K562 (cell line): ENCODE measurements at regions not wholly inside any gene's neighbourhood (a gene's known extent, or its start where the extent isn't known, plus 50 kb on each side); places are given as distances from the start of the nearest gene placed in this dataset.
"Not testable (repeated sequence)": the region's sequence is repeated elsewhere in the genome, so short reads cannot be mapped to it uniquely, and the experiment has no call there.

Source experiments
- ATAC-seq: fragments of 200-7000 bp; cut with Tn5 transposase; 3 replicates; pipeline ENCODE4 v1.9.1; 2020; ENCODE audit warnings: moderate library complexity
- BruUV-seq: library from RNA; stranded (reverse); fragments of 400-500 nt; replicated peaks from 2 replicates; lab custom pipeline; 2021; lab: Mats Ljungman, UMichigan
- CTCF ChIA-PET: fragments of 300-600 bp; formaldehyde crosslinking; extraction: SDS; loops from one replicate; lab custom pipeline; 2021; ENCODE audit warnings: low intra/inter-chr PET ratio; lab: Yijun Ruan, JAX
- POLR2A ChIA-PET: fragments of 300-600, 350-650 bp; sonication (Branson Sonifier 250); formaldehyde crosslinking; extraction: SDS; loops from one replicate; lab custom pipeline; 2021; ENCODE audit warnings: antibody characterized with exemption, inconsistent platforms; lab: Yijun Ruan, JAX
- DNase-seq, 4 experiments: peaks; one replicate each; pipeline versions ENCODE4 v3.0.0 to v3.0.0-alpha.2; 2011 to 2018; ENCODE audit warnings: low spot score in 3 of 4, mixed read lengths in 3 of 4; ENCODE audit errors: extremely low read depth in 1 of 4
- FAIRE-seq: peaks from 2 replicates; lab custom pipeline; 2011; peaks lifted over from hg19 to GRCh38; lab: Jason Lieb, UNC
- H2AFZ ChIP-seq: 2 replicates; pipeline ENCODE4 v1.6.0; 2011; ENCODE audit warnings: low read depth, low read length, control low read depth, inconsistent platforms
- H3K27ac ChIP-seq: fragments of 200-600 bp; 3 replicates; pipeline ENCODE4 v1.8.0; 2011; ENCODE audit warnings: low read depth, mild to moderate bottlenecking, control low read depth, inconsistent platforms, low read length, moderate library complexity, mixed read lengths; ENCODE audit errors: extremely low read depth
- H3K27me3 ChIP-seq, 2 experiments: fragments of 300-600 bp in 1 of 2; 2 replicates in 1 of 2; 3 replicates in 1 of 2; pipeline versions ENCODE4 v1.6.0 to v1.8.0; 2011; ENCODE audit warnings: inconsistent platforms in 2 of 2, low read length in 2 of 2, mild to moderate bottlenecking in 1 of 2, mixed read lengths in 1 of 2, moderate library complexity in 1 of 2; ENCODE audit not compliant: control insufficient read depth in 2 of 2, insufficient read depth in 2 of 2
- H3K36me3 ChIP-seq: fragments of 300-600 bp; 3 replicates; pipeline ENCODE4 v1.8.0; 2011; ENCODE audit warnings: mild to moderate bottlenecking, low read length, inconsistent platforms; ENCODE audit not compliant: control insufficient read depth, insufficient read depth
- H3K4me1 ChIP-seq, 2 experiments: fragments of 200-600 bp in 1 of 2; replicated peaks in 1 of 2; 2 replicates in 1 of 2; 3 replicates in 1 of 2; pipeline versions ENCODE4 v1.5.1 to v1.8.0; 2011; ENCODE audit warnings: inconsistent platforms in 2 of 2, low read length in 2 of 2, mild to moderate bottlenecking in 1 of 2, mixed read lengths in 1 of 2, moderate library complexity in 1 of 2; ENCODE audit not compliant: control insufficient read depth in 2 of 2, insufficient read depth in 2 of 2
- H3K4me2 ChIP-seq: 2 replicates; pipeline ENCODE4 v1.6.1; 2011; ENCODE audit warnings: low read length, control low read depth, inconsistent platforms, mixed read lengths; ENCODE audit not compliant: insufficient read depth
- H3K4me3 ChIP-seq: fragments of 200-600 bp; sonication (generic), shearing (Covaris generic); 2 replicates; pipeline ENCODE4 v1.5.1; 2016; ENCODE audit warnings: control low read depth, inconsistent platforms
- H3K79me2 ChIP-seq: fragments of 200-600 bp; 3 replicates; pipeline ENCODE4 v1.8.0; 2011; ENCODE audit warnings: low read length, inconsistent platforms; ENCODE audit not compliant: control insufficient read depth, insufficient read depth
- H3K9ac ChIP-seq, 2 experiments: 2 replicates each; pipeline versions ENCODE4 v1.6.0 to v1.6.1; 2011; ENCODE audit warnings: low read depth in 2 of 2, low read length in 2 of 2, control low read depth in 1 of 2, inconsistent platforms in 1 of 2, mild to moderate bottlenecking in 1 of 2, mixed read lengths in 1 of 2; ENCODE audit not compliant: insufficient read depth in 1 of 2
- H3K9me1 ChIP-seq: one replicate; pipeline ENCODE4 v1.6.0; 2011; ENCODE audit warnings: inconsistent platforms, mild to moderate bottlenecking, low read length, moderate library complexity; ENCODE audit not compliant: control insufficient read depth, insufficient read depth
- H3K9me3 ChIP-seq: replicated peaks from 2 replicates; pipeline ENCODE4 v1.5.1; 2011; ENCODE audit warnings: low read depth, low read length, inconsistent platforms; ENCODE audit not compliant: control insufficient read depth, insufficient read depth
- H4K20me1 ChIP-seq: replicated peaks from 2 replicates; pipeline ENCODE4 v1.6.1; 2011; ENCODE audit warnings: low read length, inconsistent platforms, mixed read lengths; ENCODE audit not compliant: control insufficient read depth, insufficient read depth
- SMC3 ChIP-seq: conservative IDR thresholded peaks from 2 replicates; pipeline ENCODE4 v1.6.1; 2011; ENCODE audit warnings: low read depth, low read length, improper control_type of control experiment; ENCODE audit not compliant: insufficient read depth
- ZBTB33 ChIP-seq: sonication (generic); formaldehyde crosslinking; IDR thresholded peaks from 2 replicates; pipeline ENCODE4 v1.8.1; 2023; ENCODE audit warnings: mild to moderate bottlenecking, missing genetic modification reagents
- ZFP1 ChIP-seq: fragments of 450-650 bp; formaldehyde crosslinking; IDR thresholded peaks from 2 replicates; pipeline ENCODE4 v1.4.0; 2020; ENCODE audit warnings: mild to moderate bottlenecking, mixed read lengths
- ZNF253 ChIP-seq: fragments of 250-450 bp; sonication (Bioruptor Pico); conservative IDR thresholded peaks from 2 replicates; pipeline ENCODE4 v1.6.1; 2021; ENCODE audit warnings: mild to moderate bottlenecking
- WGBS: fragments of 100-300 bp; shearing (Covaris generic); methylation state at CpG from one replicate; pipeline ENCODE4 v1.1.6; 2016; ENCODE audit warnings: low coverage, mixed read lengths; ENCODE audit not compliant: insufficient coverage; ENCODE audit errors: missing lambda C conversion rate; 5-methylcytosine and 5-hydroxymethylcytosine counted together
- in situ Hi-C: fragments of 300-500 bp; cut with MboI; formaldehyde crosslinking; loops from 4 replicates; pipeline ENCODE4 v1.15.0; 2018; ENCODE audit warnings: inconsistent platforms, mixed read lengths
- intact Hi-C: fragments of 100-400 bp; cut with micrococcal nuclease; formaldehyde crosslinking; loops from 2 replicates; pipeline ENCODE4 v1.14.2; 2022
- TF ChIP-seq, protein P1 (sequence below): fragments of 450-650 bp; formaldehyde crosslinking; IDR thresholded peaks from 2 replicates; pipeline ENCODE4 v1.4.0; 2020; ENCODE audit warnings: mild to moderate bottlenecking, moderate library complexity
- TF ChIP-seq, protein P2 (sequence below): fragments of 250-450 bp; sonication (Bioruptor Pico); IDR thresholded peaks from 2 replicates; pipeline ENCODE4 v1.4.0; 2020

- no peaks in the 10 kb centered on the region for H3K36me3 ChIP-seq
- ATAC-seq (no peak), FAIRE-seq (no peak), DNase-seq (no peak)
- ChIA-PET CTCF (interaction anchor here (0.7 kb wide), 1 partner anchor 195 kb away, joined by 3 read pairs; no protein-coding TSS in a partner anchor), POLR2A (no interaction called here)
- no peaks in the 10 kb centered on the region for H3K9me3 ChIP-seq
- BruUV-seq: no TSS peak
- no peak overlapping the region for H2AFZ ChIP-seq
- no peak overlapping the region for H3K9ac ChIP-seq
- TF ChIP-seq ZNF253 (CRISPR knock-in tag): no peak
- TF ChIP-seq, protein P1, sequence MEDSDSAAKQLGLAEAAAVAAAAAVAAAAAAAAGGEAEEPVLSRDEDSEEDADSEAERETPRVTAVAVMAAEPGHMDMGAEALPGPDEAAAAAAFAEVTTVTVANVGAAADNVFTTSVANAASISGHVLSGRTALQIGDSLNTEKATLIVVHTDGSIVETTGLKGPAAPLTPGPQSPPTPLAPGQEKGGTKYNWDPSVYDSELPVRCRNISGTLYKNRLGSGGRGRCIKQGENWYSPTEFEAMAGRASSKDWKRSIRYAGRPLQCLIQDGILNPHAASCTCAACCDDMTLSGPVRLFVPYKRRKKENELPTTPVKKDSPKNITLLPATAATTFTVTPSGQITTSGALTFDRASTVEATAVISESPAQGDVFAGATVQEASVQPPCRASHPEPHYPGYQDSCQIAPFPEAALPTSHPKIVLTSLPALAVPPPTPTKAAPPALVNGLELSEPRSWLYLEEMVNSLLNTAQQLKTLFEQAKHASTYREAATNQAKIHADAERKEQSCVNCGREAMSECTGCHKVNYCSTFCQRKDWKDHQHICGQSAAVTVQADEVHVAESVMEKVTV (CRISPR knock-in tag): no peak
- TF ChIP-seq ZBTB33 (CRISPR knock-in tag): no peak
- TF ChIP-seq, protein P2, sequence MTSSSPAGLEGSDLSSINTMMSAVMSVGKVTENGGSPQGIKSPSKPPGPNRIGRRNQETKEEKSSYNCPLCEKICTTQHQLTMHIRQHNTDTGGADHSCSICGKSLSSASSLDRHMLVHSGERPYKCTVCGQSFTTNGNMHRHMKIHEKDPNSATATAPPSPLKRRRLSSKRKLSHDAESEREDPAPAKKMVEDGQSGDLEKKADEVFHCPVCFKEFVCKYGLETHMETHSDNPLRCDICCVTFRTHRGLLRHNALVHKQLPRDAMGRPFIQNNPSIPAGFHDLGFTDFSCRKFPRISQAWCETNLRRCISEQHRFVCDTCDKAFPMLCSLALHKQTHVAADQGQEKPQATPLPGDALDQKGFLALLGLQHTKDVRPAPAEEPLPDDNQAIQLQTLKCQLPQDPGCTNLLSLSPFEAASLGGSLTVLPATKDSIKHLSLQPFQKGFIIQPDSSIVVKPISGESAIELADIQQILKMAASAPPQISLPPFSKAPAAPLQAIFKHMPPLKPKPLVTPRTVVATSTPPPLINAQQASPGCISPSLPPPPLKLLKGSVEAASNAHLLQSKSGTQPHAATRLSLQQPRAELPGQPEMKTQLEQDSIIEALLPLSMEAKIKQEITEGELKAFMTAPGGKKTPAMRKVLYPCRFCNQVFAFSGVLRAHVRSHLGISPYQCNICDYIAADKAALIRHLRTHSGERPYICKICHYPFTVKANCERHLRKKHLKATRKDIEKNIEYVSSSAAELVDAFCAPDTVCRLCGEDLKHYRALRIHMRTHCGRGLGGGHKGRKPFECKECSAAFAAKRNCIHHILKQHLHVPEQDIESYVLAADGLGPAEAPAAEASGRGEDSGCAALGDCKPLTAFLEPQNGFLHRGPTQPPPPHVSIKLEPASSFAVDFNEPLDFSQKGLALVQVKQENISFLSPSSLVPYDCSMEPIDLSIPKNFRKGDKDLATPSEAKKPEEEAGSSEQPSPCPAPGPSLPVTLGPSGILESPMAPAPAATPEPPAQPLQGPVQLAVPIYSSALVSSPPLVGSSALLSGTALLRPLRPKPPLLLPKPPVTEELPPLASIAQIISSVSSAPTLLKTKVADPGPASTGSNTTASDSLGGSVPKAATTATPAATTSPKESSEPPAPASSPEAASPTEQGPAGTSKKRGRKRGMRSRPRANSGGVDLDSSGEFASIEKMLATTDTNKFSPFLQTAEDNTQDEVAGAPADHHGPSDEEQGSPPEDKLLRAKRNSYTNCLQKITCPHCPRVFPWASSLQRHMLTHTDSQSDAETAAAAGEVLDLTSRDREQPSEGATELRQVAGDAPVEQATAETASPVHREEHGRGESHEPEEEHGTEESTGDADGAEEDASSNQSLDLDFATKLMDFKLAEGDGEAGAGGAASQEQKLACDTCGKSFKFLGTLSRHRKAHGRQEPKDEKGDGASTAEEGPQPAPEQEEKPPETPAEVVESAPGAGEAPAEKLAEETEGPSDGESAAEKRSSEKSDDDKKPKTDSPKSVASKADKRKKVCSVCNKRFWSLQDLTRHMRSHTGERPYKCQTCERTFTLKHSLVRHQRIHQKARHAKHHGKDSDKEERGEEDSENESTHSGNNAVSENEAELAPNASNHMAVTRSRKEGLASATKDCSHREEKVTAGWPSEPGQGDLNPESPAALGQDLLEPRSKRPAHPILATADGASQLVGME: no peak
- no peak for TF ChIP-seq SMC3
- no peak for TF ChIP-seq ZFP1 (CRISPR knock-in tag)
- no peaks in the 10 kb centered on the region for H4K20me1 ChIP-seq
- no peaks in the 10 kb centered on the region for H3K4me1 ChIP-seq
- H3K9me1 ChIP-seq: no peaks in the 10 kb centered on the region
- H3K4me3 ChIP-seq: no peak overlapping the region
- intact Hi-C loops (no loop called here), in situ Hi-C loops (no loop called here)
- H3K79me2 ChIP-seq: no peaks in the 10 kb centered on the region
- 3% methylated on average over 3 of the region's 3 CpGs for WGBS
- H3K4me2 ChIP-seq: no peak overlapping the region
- no peak overlapping the region for H3K27ac ChIP-seq
- no peaks in the 10 kb centered on the region for H3K27me3 ChIP-seq
Measured at GRCh38 chrX:7614616-7615015, 228.4 kb upstream of the VCX start.

DNA sequence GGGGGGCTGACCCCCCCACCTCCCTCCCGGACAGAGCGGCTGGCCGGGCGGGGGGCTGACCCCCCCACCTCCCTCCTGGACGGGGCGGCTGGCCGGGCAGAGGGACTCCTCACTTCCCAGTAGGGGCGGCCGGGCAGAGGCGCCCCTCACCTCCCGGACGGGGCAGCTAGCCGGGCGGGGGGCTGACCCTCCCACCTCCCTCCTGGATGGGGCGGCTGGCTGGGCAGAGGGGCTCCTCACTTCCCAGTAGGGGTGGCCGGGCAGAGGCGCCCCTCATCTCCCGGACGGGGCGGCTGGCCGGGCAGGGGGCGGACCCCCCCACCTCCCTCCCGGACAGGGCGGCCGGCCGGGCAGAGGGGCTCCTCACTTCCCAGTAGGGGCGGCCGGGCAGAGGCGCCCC, 234.3 kb upstream of the VCX start:
- POLR2A ChIA-PET, H3K27ac ChIP-seq, H3K4me1 ChIP-seq, H3K9ac ChIP-seq, H2AFZ ChIP-seq, H3K79me2 ChIP-seq, H3K9me3 ChIP-seq, CTCF ChIA-PET, BruUV-seq, intact Hi-C loops, FAIRE-seq, ATAC-seq, H3K36me3 ChIP-seq, H3K4me3 ChIP-seq, H3K27me3 ChIP-seq, in situ Hi-C loops, DNase-seq, H3K4me2 ChIP-seq, H3K9me1 ChIP-seq, H4K20me1 ChIP-seq: not testable (repeated sequence)
- no CpG with 5 or more reads among the region's 29 CpGs for WGBS
